Thyroid gland (tissue), 4 donors: ENCODE measurements at regions not wholly inside any gene's neighbourhood (a gene's known extent, or its start where the extent isn't known, plus 50 kb on each side); places are given as distances from the start of the nearest gene placed in this dataset.

Experiments
- POLR2A ChIP-seq, 2 donors: fragments of 450-650 bp; IDR thresholded peaks; one replicate each; pipeline ENCODE4 v1.6.1; 2017; ENCODE audit warnings: antibody characterized with exemption in 2 of 2, mild to moderate bottlenecking in 2 of 2, moderate library complexity in 1 of 2
- TF ChIP-seq, protein P1 (sequence below), 6 experiments: fragments of 200-600 bp in 3 of 6; fragments of 450-650 bp in 3 of 6; sonication (generic) in 3 of 6; IDR thresholded peaks; one replicate each; pipeline ENCODE4 v1.5.1; 2016 to 2019; ENCODE audit warnings: antibody characterized with exemption in 6 of 6, mild to moderate bottlenecking in 2 of 6, inconsistent platforms in 1 of 6, moderate library complexity in 1 of 6

DNA sequence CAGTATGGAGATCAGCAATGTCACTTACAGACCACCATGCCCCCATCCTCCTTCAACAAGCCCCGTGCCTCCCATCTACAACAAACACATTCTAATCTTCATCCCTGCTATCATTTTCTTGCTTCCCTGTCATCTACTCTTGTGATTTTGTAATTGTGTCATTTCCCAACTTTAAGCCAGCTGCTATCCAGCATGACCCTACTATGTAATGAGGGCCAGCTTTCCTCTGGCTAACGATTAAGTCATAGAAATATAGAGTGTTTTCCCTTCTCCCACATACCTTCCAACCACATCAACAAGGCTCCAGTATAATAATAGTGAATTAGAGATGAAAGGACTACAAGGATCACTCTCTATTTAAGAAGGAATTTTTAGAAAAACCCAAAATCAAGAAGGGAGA lies 607.0 kb downstream of the TENT5A start:
- TF ChIP-seq, protein P1, sequence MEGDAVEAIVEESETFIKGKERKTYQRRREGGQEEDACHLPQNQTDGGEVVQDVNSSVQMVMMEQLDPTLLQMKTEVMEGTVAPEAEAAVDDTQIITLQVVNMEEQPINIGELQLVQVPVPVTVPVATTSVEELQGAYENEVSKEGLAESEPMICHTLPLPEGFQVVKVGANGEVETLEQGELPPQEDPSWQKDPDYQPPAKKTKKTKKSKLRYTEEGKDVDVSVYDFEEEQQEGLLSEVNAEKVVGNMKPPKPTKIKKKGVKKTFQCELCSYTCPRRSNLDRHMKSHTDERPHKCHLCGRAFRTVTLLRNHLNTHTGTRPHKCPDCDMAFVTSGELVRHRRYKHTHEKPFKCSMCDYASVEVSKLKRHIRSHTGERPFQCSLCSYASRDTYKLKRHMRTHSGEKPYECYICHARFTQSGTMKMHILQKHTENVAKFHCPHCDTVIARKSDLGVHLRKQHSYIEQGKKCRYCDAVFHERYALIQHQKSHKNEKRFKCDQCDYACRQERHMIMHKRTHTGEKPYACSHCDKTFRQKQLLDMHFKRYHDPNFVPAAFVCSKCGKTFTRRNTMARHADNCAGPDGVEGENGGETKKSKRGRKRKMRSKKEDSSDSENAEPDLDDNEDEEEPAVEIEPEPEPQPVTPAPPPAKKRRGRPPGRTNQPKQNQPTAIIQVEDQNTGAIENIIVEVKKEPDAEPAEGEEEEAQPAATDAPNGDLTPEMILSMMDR (IDR thresholded peaks at IDR 0.05), result no peak
- no peak for TF ChIP-seq POLR2A (IDR thresholded peaks at IDR 0.05)
